Liver (tissue), 8 donors: ENCODE measurements at regions not wholly inside any gene's neighbourhood (a gene's known extent, or its start where the extent isn't known, plus 50 kb on each side); places are given as distances from the start of the nearest gene placed in this dataset.

Experiments used
- DNase-seq: peaks from one replicate; pipeline ENCODE4 v3.0.0-alpha.2; 2017; ENCODE audit warnings: low spot score
- H3K27ac ChIP-seq, 2 donors: one replicate each; pipeline ENCODE4 v1.7.0; 2013; ENCODE audit warnings: inconsistent platforms in 2 of 2, low read length in 2 of 2, control low read depth in 1 of 2, low read depth in 1 of 2, mild to moderate bottlenecking in 1 of 2
- H3K27me3 ChIP-seq, 4 donors: one replicate each; pipeline versions ENCODE4 v1.6.1 to v1.7.0; 2013; ENCODE audit warnings: low read length in 3 of 4, inconsistent platforms in 1 of 4, mild to moderate bottlenecking in 1 of 4, moderate library complexity in 1 of 4; ENCODE audit not compliant: control insufficient read depth in 4 of 4, insufficient read depth in 4 of 4
- H3K36me3 ChIP-seq, 4 donors: one replicate each; pipeline versions ENCODE4 v1.6.1 to v1.7.0; 2013; ENCODE audit warnings: low read length in 3 of 4, mild to moderate bottlenecking in 3 of 4, low read depth in 1 of 4, moderate library complexity in 1 of 4; ENCODE audit not compliant: control insufficient read depth in 4 of 4, insufficient read depth in 3 of 4
- H3K4me1 ChIP-seq, 4 donors: one replicate each; pipeline versions ENCODE4 v1.6.1 to v1.7.0; 2013; ENCODE audit warnings: low read length in 3 of 4, mild to moderate bottlenecking in 3 of 4, moderate library complexity in 1 of 4; ENCODE audit not compliant: control insufficient read depth in 4 of 4, insufficient read depth in 4 of 4
- H3K4me3 ChIP-seq, 3 donors: one replicate each; pipeline versions ENCODE4 v1.6.1 to v1.7.0; 2013; ENCODE audit warnings: low read length in 3 of 3, control low read depth in 1 of 3, low read depth in 1 of 3, mild to moderate bottlenecking in 1 of 3
- H3K9ac ChIP-seq, 2 donors: one replicate each; pipeline ENCODE4 v1.7.0; 2013; ENCODE audit warnings: low read length in 2 of 2, mild to moderate bottlenecking in 2 of 2, moderate library complexity in 2 of 2, control low read depth in 1 of 2, low read depth in 1 of 2
- H3K9me3 ChIP-seq, 4 donors: one replicate each; pipeline versions ENCODE4 v1.6.1 to v1.7.0; 2013; ENCODE audit warnings: low read length in 3 of 4; ENCODE audit not compliant: control insufficient read depth in 4 of 4
- EGR1 ChIP-seq, 2 donors: IDR thresholded peaks; 2 replicates each; pipeline ENCODE4 v1.6.1; 2016 to 2018; ENCODE audit warnings: antibody characterized with exemption in 2 of 2, low read depth in 2 of 2
- FOXA1 ChIP-seq: IDR thresholded peaks from 2 replicates; pipeline ENCODE4 v1.6.1; 2016; ENCODE audit warnings: antibody characterized with exemption
- FOXA2 ChIP-seq: IDR thresholded peaks from 2 replicates; pipeline ENCODE4 v1.6.1; 2016; ENCODE audit warnings: antibody characterized with exemption
- GABPA ChIP-seq, 2 donors: IDR thresholded peaks in 1 of 2; conservative IDR thresholded peaks in 1 of 2; 2 replicates each; pipeline ENCODE4 v1.6.1; 2016; ENCODE audit warnings: antibody characterized with exemption in 2 of 2, mild to moderate bottlenecking in 1 of 2, moderate library complexity in 1 of 2
- HNF4G ChIP-seq: IDR thresholded peaks from 2 replicates; pipeline ENCODE4 v1.6.1; 2016; ENCODE audit warnings: antibody characterized with exemption
- JUND ChIP-seq, 2 donors: IDR thresholded peaks; 2 replicates each; pipeline ENCODE4 v1.6.1; 2016; ENCODE audit warnings: antibody characterized with exemption in 2 of 2
- NR2F2 ChIP-seq: IDR thresholded peaks from 2 replicates; pipeline ENCODE4 v1.6.1; 2016; ENCODE audit warnings: antibody characterized with exemption
- RAD21 ChIP-seq, 2 donors: IDR thresholded peaks; 2 replicates each; pipeline ENCODE4 v1.6.1; 2016; ENCODE audit warnings: antibody characterized with exemption in 2 of 2, mild to moderate bottlenecking in 2 of 2
- RXRA ChIP-seq, 2 donors: IDR thresholded peaks; 2 replicates each; pipeline ENCODE4 v1.6.1; 2017 to 2018; ENCODE audit warnings: antibody characterized with exemption in 2 of 2, mild to moderate bottlenecking in 1 of 2
- SP1 ChIP-seq: IDR thresholded peaks from 2 replicates; pipeline ENCODE4 v1.6.1; 2018; ENCODE audit warnings: antibody characterized with exemption, mild to moderate bottlenecking
- TAF1 ChIP-seq: conservative IDR thresholded peaks from 2 replicates; pipeline ENCODE4 v1.6.1; 2016; ENCODE audit warnings: antibody characterized with exemption, mild to moderate bottlenecking
- YY1 ChIP-seq: IDR thresholded peaks from 2 replicates; pipeline ENCODE4 v1.6.1; 2016; ENCODE audit warnings: antibody characterized with exemption, mild to moderate bottlenecking
- WGBS: extraction: QIAGEN DNeasy Blood & Tissue Kit; methylation state at CpG from one replicate; pipeline ENCODE4 v1.1.7; 2013; 5-methylcytosine and 5-hydroxymethylcytosine counted together
- TF ChIP-seq, protein P1 (sequence below): fragments of 150-350 bp; IDR thresholded peaks from 2 replicates; pipeline ENCODE4 v1.5.1; 2017; ENCODE audit warnings: improper control_type of control experiment, low read depth, low read length; ENCODE audit not compliant: missing input control
- TF ChIP-seq, protein P2 (sequence below): IDR thresholded peaks from 2 replicates; pipeline ENCODE4 v1.6.1; 2016; ENCODE audit warnings: antibody characterized with exemption, mild to moderate bottlenecking
- TF ChIP-seq, protein P3 (sequence below): IDR thresholded peaks from 2 replicates; pipeline ENCODE4 v1.6.1; 2016; ENCODE audit warnings: antibody characterized with exemption
- TF ChIP-seq, protein P4 (sequence below): IDR thresholded peaks from 2 replicates; pipeline ENCODE4 v1.6.1; 2016; ENCODE audit warnings: antibody characterized with exemption
- TF ChIP-seq, protein P5 (sequence below): IDR thresholded peaks from 2 replicates; pipeline ENCODE4 v1.6.1; 2016; ENCODE audit warnings: antibody characterized with exemption
- donor health status: healthy.
- donor health status: healthy.
- donor health status: healthy.
- donor health status: healthy.
- donor health status: healthy.

DNA sequence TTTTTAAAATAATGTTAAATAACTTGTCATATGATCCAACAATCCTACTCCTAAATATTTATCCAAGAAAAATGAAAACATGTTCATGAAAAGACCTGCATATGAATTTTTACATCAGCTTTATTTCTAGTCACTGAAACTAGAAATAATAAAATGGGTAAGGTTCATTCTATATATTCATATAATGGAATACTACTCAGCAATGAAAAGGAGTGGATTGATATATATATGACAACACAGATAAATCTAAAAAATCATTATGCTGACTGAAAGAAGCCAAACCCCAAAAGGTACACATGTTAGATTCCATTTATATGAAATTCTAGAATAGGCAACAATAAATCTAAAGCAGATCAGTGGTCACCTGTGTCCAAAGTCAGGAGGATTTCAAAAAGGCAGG is 84.9 kb upstream of the PCBD1 start:
- Histone ChIP-seq H3K36me3 (no peaks in the 10 kb centered on the region), H3K9me3 (peaks cover 0 to 16% (median 8%) of the 10 kb centered on the region in 4 donors), H3K4me3 (no peak overlapping the region), H3K27ac (no peak overlapping the region), H3K4me1 (no peaks in the 10 kb centered on the region), H3K27me3 (no peaks in the 10 kb centered on the region), H3K9ac (no peak overlapping the region)
- TF ChIP-seq, protein P1, sequence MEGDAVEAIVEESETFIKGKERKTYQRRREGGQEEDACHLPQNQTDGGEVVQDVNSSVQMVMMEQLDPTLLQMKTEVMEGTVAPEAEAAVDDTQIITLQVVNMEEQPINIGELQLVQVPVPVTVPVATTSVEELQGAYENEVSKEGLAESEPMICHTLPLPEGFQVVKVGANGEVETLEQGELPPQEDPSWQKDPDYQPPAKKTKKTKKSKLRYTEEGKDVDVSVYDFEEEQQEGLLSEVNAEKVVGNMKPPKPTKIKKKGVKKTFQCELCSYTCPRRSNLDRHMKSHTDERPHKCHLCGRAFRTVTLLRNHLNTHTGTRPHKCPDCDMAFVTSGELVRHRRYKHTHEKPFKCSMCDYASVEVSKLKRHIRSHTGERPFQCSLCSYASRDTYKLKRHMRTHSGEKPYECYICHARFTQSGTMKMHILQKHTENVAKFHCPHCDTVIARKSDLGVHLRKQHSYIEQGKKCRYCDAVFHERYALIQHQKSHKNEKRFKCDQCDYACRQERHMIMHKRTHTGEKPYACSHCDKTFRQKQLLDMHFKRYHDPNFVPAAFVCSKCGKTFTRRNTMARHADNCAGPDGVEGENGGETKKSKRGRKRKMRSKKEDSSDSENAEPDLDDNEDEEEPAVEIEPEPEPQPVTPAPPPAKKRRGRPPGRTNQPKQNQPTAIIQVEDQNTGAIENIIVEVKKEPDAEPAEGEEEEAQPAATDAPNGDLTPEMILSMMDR: no peak
- no peak for DNase-seq

DNA sequence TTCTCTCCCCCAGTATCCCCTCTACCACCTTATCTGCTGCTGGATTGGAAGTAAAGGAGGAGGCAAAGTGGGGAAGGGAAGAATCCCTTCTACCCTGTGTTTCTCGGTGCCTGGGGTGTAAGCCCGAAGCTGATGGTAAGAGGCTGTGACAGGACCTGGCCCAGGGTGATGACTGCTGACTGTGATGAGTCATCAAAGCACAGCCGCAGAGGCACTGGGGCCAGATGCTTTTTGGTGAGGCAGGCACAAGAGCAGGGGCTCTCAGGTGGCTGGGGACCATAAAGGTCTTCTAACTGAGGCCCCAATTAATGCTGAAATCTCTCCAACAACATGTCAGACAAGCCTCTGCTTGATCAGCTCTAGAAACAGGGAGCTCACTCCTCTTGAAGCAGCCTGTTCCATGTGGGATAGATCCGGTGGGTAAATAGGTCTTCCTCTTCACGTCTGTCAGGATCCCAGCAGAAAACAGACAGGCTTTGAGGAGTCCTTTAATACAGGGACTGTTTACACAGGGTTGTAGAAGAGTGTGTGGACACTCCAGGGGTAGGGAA is 86.1 kb upstream of the PCBD1 start:
- no peak for DNase-seq

More for the DNA sequence above, 86.1 kb upstream of the PCBD1 start:
- no peak overlapping the region for H3K27ac ChIP-seq
- no peak overlapping the region for H3K4me3 ChIP-seq
- no peaks in the 10 kb centered on the region for H3K36me3 ChIP-seq
- no peak for TF ChIP-seq NR2F2
- TF ChIP-seq EGR1 (IDR thresholded peaks at IDR 0.05; ENCODE audit: low read depth in 2 of 2): no peak
- TF ChIP-seq RXRA (IDR thresholded peaks at IDR 0.05): no peak
- no peak for TF ChIP-seq RAD21 (IDR thresholded peaks at IDR 0.05)
- TF ChIP-seq, protein P2, sequence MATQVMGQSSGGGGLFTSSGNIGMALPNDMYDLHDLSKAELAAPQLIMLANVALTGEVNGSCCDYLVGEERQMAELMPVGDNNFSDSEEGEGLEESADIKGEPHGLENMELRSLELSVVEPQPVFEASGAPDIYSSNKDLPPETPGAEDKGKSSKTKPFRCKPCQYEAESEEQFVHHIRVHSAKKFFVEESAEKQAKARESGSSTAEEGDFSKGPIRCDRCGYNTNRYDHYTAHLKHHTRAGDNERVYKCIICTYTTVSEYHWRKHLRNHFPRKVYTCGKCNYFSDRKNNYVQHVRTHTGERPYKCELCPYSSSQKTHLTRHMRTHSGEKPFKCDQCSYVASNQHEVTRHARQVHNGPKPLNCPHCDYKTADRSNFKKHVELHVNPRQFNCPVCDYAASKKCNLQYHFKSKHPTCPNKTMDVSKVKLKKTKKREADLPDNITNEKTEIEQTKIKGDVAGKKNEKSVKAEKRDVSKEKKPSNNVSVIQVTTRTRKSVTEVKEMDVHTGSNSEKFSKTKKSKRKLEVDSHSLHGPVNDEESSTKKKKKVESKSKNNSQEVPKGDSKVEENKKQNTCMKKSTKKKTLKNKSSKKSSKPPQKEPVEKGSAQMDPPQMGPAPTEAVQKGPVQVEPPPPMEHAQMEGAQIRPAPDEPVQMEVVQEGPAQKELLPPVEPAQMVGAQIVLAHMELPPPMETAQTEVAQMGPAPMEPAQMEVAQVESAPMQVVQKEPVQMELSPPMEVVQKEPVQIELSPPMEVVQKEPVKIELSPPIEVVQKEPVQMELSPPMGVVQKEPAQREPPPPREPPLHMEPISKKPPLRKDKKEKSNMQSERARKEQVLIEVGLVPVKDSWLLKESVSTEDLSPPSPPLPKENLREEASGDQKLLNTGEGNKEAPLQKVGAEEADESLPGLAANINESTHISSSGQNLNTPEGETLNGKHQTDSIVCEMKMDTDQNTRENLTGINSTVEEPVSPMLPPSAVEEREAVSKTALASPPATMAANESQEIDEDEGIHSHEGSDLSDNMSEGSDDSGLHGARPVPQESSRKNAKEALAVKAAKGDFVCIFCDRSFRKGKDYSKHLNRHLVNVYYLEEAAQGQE: no peak
- no peak for TF ChIP-seq HNF4G
- TF ChIP-seq FOXA1: no peak
- no peak for TF ChIP-seq TAF1
- TF ChIP-seq, protein P3, sequence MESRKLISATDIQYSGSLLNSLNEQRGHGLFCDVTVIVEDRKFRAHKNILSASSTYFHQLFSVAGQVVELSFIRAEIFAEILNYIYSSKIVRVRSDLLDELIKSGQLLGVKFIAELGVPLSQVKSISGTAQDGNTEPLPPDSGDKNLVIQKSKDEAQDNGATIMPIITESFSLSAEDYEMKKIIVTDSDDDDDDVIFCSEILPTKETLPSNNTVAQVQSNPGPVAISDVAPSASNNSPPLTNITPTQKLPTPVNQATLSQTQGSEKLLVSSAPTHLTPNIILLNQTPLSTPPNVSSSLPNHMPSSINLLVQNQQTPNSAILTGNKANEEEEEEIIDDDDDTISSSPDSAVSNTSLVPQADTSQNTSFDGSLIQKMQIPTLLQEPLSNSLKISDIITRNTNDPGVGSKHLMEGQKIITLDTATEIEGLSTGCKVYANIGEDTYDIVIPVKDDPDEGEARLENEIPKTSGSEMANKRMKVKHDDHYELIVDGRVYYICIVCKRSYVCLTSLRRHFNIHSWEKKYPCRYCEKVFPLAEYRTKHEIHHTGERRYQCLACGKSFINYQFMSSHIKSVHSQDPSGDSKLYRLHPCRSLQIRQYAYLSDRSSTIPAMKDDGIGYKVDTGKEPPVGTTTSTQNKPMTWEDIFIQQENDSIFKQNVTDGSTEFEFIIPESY: no peak
- no peak for TF ChIP-seq YY1
- TF ChIP-seq, protein P4, sequence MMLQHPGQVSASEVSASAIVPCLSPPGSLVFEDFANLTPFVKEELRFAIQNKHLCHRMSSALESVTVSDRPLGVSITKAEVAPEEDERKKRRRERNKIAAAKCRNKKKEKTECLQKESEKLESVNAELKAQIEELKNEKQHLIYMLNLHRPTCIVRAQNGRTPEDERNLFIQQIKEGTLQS: no peak
- TF ChIP-seq GABPA (IDR thresholded peaks at IDR 0.05 in 1 of 2, conservative IDR thresholded peaks at IDR 0.05 in 1 of 2): no peak
- no peak for TF ChIP-seq FOXA2
- TF ChIP-seq, protein P5, sequence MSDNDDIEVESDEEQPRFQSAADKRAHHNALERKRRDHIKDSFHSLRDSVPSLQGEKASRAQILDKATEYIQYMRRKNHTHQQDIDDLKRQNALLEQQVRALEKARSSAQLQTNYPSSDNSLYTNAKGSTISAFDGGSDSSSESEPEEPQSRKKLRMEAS: no peak
- TF ChIP-seq, protein P1: no peak
- TF ChIP-seq SP1: no peak
- TF ChIP-seq JUND (IDR thresholded peaks at IDR 0.05): no peak
- H3K9me3 ChIP-seq: peaks cover 0 to 16% (median 8%) of the 10 kb centered on the region in 4 donors
- H3K4me1 ChIP-seq: no peaks in the 10 kb centered on the region
- no peaks in the 10 kb centered on the region for H3K27me3 ChIP-seq
- H3K9ac ChIP-seq: no peak overlapping the region
- WGBS: 54% methylated on average over 5 of the region's 5 CpGs
